ENCODE measurements at regions not wholly inside any gene's neighbourhood (a gene's known extent, or its start where the extent isn't known, plus 50 kb on each side); places are given as distances from the start of the nearest gene placed in this dataset.

GRCh38 chr21:33168886-33169285, 60.9 kb upstream of the IFNAR2 start:
- no peak for FAIRE-seq
- H3K27me3 ChIP-seq (ENCODE audit: control insufficient read depth in 3 of 3, insufficient read depth in 3 of 3, low read length in 3 of 3), result peaks cover 3 to 5% (median 5%) of the 10 kb centered on the region in 3 donors
- peaks cover 0 to 4% of the 10 kb centered on the region in 2 donors for H3K9me3 ChIP-seq (ENCODE audit: control insufficient read depth in 2 of 2, insufficient read depth in 1 of 2, low read depth in 1 of 2, low read length in 1 of 2)
- no peaks in the 10 kb centered on the region for H3K4me1 ChIP-seq (ENCODE audit: control insufficient read depth in 3 of 3, insufficient read depth in 2 of 3, low read depth in 1 of 3, low read length in 2 of 3)
- 74 to 79% (median 78%) methylated on average over 6 of the region's 6 CpGs for WGBS, 3 donors
- no peaks in the 10 kb centered on the region for H3K36me3 ChIP-seq (ENCODE audit: control insufficient read depth in 3 of 3, insufficient read depth in 2 of 3, low read depth in 1 of 3, low read length in 3 of 3)
- H3K27ac ChIP-seq (ENCODE audit: low read depth in 1 of 3, low read length in 2 of 3), result no peak overlapping the region
- H3K4me3 ChIP-seq (ENCODE audit: low read depth in 1 of 3, low read length in 3 of 3), result no peak overlapping the region
- DNase-seq, result no peak

GRCh38 chr21:33169359-33169758, 60.4 kb upstream of the IFNAR2 start:
- Histone ChIP-seq H3K27ac (ENCODE audit: low read depth in 1 of 3, low read length in 2 of 3) (no peak overlapping the region), H3K9me3 (ENCODE audit: control insufficient read depth in 2 of 2, insufficient read depth in 1 of 2, low read depth in 1 of 2, low read length in 1 of 2) (peaks cover 0 to 4% of the 10 kb centered on the region in 2 donors), H3K27me3 (ENCODE audit: control insufficient read depth in 3 of 3, insufficient read depth in 3 of 3, low read length in 3 of 3) (peaks cover 3 to 8% (median 5%) of the 10 kb centered on the region in 3 donors), H3K4me1 (ENCODE audit: control insufficient read depth in 3 of 3, insufficient read depth in 2 of 3, low read depth in 1 of 3, low read length in 2 of 3) (no peaks in the 10 kb centered on the region), H3K4me3 (ENCODE audit: low read depth in 1 of 3, low read length in 3 of 3) (no peak overlapping the region), H3K36me3 (ENCODE audit: control insufficient read depth in 3 of 3, insufficient read depth in 2 of 3, low read depth in 1 of 3, low read length in 3 of 3) (no peaks in the 10 kb centered on the region)
- WGBS, 3 donors, result 65 to 80% (median 73%) methylated on average over 14 of the region's 14 CpGs
- DNase-seq (peak in 1 of 2 donors; percentile 17), FAIRE-seq (no peak)

DNA sequence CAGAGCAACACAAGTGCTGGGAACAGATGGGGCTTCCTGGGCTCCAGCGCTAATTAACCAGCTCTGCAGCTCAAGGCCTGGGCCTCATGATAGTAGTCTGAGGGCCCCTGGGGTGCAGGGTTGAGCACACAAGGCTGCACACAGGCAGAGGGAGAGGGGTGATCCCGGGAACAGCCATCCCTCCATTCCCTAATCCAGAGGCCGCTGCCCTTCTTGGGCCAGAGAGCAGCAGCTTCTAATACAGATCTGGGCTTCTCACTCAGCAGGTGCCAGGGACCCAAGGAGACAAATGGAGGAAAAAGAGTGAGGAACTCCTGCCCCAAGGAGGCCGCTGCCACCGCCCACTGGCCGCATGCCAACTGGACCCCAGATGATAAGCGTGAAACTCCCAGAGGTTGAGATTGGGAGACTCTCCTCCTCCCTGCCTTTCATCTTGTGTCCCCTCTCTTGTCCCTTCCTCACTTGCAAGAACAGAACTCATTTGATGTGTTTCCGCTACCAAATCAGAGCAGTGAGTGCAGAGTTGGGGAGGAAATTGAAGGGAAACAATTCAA, 58.0 kb upstream of the IFNAR2 start:
- WGBS, 3 donors, result 39 to 68% (median 45%) methylated on average over 8 of the region's 8 CpGs
- Histone ChIP-seq H3K4me3 (ENCODE audit: low read depth in 1 of 3, low read length in 3 of 3) (no peak overlapping the region), H3K27me3 (ENCODE audit: control insufficient read depth in 3 of 3, insufficient read depth in 3 of 3, low read length in 3 of 3) (peaks cover 3 to 6% (median 5%) of the 10 kb centered on the region in 3 donors), H3K36me3 (ENCODE audit: control insufficient read depth in 3 of 3, insufficient read depth in 2 of 3, low read depth in 1 of 3, low read length in 3 of 3) (no peaks in the 10 kb centered on the region), H3K27ac (ENCODE audit: low read depth in 1 of 3, low read length in 2 of 3) (no peak overlapping the region), H3K9me3 (ENCODE audit: control insufficient read depth in 2 of 2, insufficient read depth in 1 of 2, low read depth in 1 of 2, low read length in 1 of 2) (peaks cover 0 to 4% of the 10 kb centered on the region in 2 donors), H3K4me1 (ENCODE audit: control insufficient read depth in 3 of 3, insufficient read depth in 2 of 3, low read depth in 1 of 3, low read length in 2 of 3) (no peaks in the 10 kb centered on the region)
- no peak for FAIRE-seq
- DNase-seq, result no peak

DNA sequence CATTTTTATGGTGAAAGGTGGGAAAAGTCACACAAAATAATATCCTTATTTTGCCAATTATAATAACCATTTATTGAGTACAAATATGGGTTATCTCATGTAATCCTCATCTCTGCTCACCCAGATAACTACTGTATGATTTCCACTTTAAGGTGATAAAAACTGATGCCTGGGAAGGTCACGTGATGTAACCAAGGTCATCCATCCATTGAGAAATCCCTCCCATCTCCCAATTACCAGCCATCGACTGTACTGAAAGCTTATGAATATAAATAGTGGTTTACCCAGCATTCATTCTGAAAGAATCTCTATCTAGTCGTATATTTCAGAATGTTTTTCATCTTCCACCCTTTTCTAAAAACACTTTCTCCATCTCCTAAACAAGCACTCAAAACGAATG, 55.0 kb upstream of the IFNAR2 start:
- 62 to 69% (median 65%) methylated on average over 4 of the region's 4 CpGs for WGBS, 3 donors
- DNase-seq (no peak), FAIRE-seq (no peak)

More for the DNA sequence above, 55.0 kb upstream of the IFNAR2 start:
- Histone ChIP-seq H3K27me3 (ENCODE audit: control insufficient read depth in 3 of 3, insufficient read depth in 3 of 3, low read length in 3 of 3) (peaks cover 0 to 6% (median 3%) of the 10 kb centered on the region in 3 donors), H3K9me3 (ENCODE audit: control insufficient read depth in 2 of 2, insufficient read depth in 1 of 2, low read depth in 1 of 2, low read length in 1 of 2) (no peaks in the 10 kb centered on the region), H3K4me1 (ENCODE audit: control insufficient read depth in 3 of 3, insufficient read depth in 2 of 3, low read depth in 1 of 3, low read length in 2 of 3) (no peaks in the 10 kb centered on the region), H3K36me3 (ENCODE audit: control insufficient read depth in 3 of 3, insufficient read depth in 2 of 3, low read depth in 1 of 3, low read length in 3 of 3) (no peaks in the 10 kb centered on the region), H3K27ac (ENCODE audit: low read depth in 1 of 3, low read length in 2 of 3) (no peak overlapping the region), H3K4me3 (ENCODE audit: low read depth in 1 of 3, low read length in 3 of 3) (no peak overlapping the region)

All from small intestine (tissue), 7 donors.